ENCODE measurements at regions not wholly inside any gene's neighbourhood (a gene's known extent, or its start where the extent isn't known, plus 50 kb on each side); places are given as distances from the start of the nearest gene placed in this dataset.

DNA sequence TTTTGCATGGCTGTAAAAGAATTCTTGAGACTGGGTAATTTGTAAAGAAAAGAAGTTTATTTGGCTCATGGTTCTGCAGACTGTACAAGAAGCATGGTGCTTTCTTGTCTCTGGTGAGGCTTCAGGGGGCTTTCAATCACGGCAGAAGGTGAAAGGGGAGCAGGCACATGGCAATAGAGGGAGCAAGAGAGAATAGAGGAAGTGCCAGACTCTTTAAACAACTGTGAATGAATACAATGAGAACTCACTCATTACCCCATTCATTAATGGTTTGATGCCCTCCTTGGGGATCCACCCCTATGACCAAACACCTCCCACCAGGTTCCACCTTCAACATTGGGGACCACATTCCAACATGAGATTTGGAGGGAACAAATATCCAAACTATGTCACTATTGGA lies 463.5 kb downstream of the MTX2 start:
- CTCF ChIA-PET: no interaction called here
- no peaks in the 10 kb centered on the region for H3K4me1 Mint-ChIP-seq
- H3K9me3 Mint-ChIP-seq: peaks cover 4% of the 10 kb centered on the region; the same call in 1 of the 2 replicates
- H3K27me3 Mint-ChIP-seq (ENCODE audit: low read depth): no peaks in the 10 kb centered on the region
- no peak overlapping the region for H3K4me3 Mint-ChIP-seq
- POLR2A ChIA-PET: no interaction called here
- TF ChIP-seq, protein P1, sequence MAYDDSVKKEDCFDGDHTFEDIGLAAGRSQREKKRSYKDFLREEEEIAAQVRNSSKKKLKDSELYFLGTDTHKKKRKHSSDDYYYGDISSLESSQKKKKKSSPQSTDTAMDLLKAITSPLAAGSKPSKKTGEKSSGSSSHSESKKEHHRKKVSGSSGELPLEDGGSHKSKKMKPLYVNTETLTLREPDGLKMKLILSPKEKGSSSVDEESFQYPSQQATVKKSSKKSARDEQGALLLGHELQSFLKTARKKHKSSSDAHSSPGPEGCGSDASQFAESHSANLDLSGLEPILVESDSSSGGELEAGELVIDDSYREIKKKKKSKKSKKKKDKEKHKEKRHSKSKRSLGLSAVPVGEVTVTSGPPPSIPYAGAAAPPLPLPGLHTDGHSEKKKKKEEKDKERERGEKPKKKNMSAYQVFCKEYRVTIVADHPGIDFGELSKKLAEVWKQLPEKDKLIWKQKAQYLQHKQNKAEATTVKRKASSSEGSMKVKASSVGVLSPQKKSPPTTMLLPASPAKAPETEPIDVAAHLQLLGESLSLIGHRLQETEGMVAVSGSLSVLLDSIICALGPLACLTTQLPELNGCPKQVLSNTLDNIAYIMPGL (CRISPR knock-in tag; IDR thresholded peaks at IDR 0.05): no peak
- TF ChIP-seq, protein P2, sequence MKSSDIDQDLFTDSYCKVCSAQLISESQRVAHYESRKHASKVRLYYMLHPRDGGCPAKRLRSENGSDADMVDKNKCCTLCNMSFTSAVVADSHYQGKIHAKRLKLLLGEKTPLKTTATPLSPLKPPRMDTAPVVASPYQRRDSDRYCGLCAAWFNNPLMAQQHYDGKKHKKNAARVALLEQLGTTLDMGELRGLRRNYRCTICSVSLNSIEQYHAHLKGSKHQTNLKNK (CRISPR knock-in tag; IDR thresholded peaks at IDR 0.05): no peak
- TF ChIP-seq JAZF1 (CRISPR knock-in tag; IDR thresholded peaks at IDR 0.05): no peak
- TF ChIP-seq, protein P3, sequence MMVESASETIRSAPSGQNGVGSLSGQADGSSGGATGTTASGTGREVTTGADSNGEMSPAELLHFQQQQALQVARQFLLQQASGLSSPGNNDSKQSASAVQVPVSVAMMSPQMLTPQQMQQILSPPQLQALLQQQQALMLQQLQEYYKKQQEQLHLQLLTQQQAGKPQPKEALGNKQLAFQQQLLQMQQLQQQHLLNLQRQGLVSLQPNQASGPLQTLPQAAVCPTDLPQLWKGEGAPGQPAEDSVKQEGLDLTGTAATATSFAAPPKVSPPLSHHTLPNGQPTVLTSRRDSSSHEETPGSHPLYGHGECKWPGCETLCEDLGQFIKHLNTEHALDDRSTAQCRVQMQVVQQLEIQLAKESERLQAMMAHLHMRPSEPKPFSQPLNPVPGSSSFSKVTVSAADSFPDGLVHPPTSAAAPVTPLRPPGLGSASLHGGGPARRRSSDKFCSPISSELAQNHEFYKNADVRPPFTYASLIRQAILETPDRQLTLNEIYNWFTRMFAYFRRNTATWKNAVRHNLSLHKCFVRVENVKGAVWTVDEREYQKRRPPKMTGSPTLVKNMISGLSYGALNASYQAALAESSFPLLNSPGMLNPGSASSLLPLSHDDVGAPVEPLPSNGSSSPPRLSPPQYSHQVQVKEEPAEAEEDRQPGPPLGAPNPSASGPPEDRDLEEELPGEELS (CRISPR knock-in tag; IDR thresholded peaks at IDR 0.05): no peak
- TF ChIP-seq ELF4 (CRISPR knock-in tag; IDR thresholded peaks at IDR 0.05; ENCODE audit: low read depth): no peak
- TF ChIP-seq ZBTB21 (CRISPR knock-in tag; IDR thresholded peaks at IDR 0.05; ENCODE audit: borderline replicate concordance): no peak
- no peak for TF ChIP-seq STAT6 (CRISPR knock-in tag; conservative IDR thresholded peaks at IDR 0.05; ENCODE audit: low read depth)
- no peak for TF ChIP-seq RELA (CRISPR knock-in tag; IDR thresholded peaks at IDR 0.05; ENCODE audit: borderline replicate concordance)
- TF ChIP-seq TP53 (CRISPR knock-in tag; IDR thresholded peaks at IDR 0.05): no peak
- no peak for TF ChIP-seq SP1 (CRISPR knock-in tag; conservative IDR thresholded peaks at IDR 0.05)
- TF ChIP-seq ESRRA (CRISPR knock-in tag; IDR thresholded peaks at IDR 0.05; ENCODE audit: borderline replicate concordance): no peak
- TF ChIP-seq ZBTB43 (CRISPR knock-in tag; IDR thresholded peaks at IDR 0.05): no peak
- TF ChIP-seq, protein P4, sequence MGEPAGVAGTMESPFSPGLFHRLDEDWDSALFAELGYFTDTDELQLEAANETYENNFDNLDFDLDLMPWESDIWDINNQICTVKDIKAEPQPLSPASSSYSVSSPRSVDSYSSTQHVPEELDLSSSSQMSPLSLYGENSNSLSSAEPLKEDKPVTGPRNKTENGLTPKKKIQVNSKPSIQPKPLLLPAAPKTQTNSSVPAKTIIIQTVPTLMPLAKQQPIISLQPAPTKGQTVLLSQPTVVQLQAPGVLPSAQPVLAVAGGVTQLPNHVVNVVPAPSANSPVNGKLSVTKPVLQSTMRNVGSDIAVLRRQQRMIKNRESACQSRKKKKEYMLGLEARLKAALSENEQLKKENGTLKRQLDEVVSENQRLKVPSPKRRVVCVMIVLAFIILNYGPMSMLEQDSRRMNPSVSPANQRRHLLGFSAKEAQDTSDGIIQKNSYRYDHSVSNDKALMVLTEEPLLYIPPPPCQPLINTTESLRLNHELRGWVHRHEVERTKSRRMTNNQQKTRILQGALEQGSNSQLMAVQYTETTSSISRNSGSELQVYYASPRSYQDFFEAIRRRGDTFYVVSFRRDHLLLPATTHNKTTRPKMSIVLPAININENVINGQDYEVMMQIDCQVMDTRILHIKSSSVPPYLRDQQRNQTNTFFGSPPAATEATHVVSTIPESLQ (CRISPR knock-in tag; IDR thresholded peaks at IDR 0.05): no peak
- TF ChIP-seq NFYB (CRISPR knock-in tag; conservative IDR thresholded peaks at IDR 0.05; ENCODE audit: low read depth): no peak
- no peak for TF ChIP-seq OVOL2 (CRISPR knock-in tag; IDR thresholded peaks at IDR 0.05; ENCODE audit: borderline replicate concordance)
- TF ChIP-seq KAT7 (CRISPR knock-in tag; IDR thresholded peaks at IDR 0.05; ENCODE audit: borderline replicate concordance): no peak
- TF ChIP-seq ZNF232 (CRISPR knock-in tag; IDR thresholded peaks at IDR 0.05): no peak
- no peak for TF ChIP-seq CREB1 (CRISPR knock-in tag; IDR thresholded peaks at IDR 0.05)
- TF ChIP-seq, protein P5, sequence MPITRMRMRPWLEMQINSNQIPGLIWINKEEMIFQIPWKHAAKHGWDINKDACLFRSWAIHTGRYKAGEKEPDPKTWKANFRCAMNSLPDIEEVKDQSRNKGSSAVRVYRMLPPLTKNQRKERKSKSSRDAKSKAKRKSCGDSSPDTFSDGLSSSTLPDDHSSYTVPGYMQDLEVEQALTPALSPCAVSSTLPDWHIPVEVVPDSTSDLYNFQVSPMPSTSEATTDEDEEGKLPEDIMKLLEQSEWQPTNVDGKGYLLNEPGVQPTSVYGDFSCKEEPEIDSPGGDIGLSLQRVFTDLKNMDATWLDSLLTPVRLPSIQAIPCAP (CRISPR knock-in tag; IDR thresholded peaks at IDR 0.05): no peak
- no peak overlapping the region for H3K27ac Mint-ChIP-seq
- H3K36me3 Mint-ChIP-seq: peaks cover 2% of the 10 kb centered on the region; the same call in 1 of the 2 replicates
- no peak for DNase-seq (ENCODE audit: low spot score)
- no peak for ATAC-seq

All from WTC11 (cell line).